NCI-H1105 treated with DMSO at 0.1 percent for 48 hours (cell line): ENCODE measurements at regions not wholly inside any gene's neighbourhood (a gene's known extent, or its start where the extent isn't known, plus 50 kb on each side); places are given as distances from the start of the nearest gene placed in this dataset.
"Not testable (repeated sequence)": the region's sequence is repeated elsewhere in the genome, so short reads cannot be mapped to it uniquely, and the experiment has no call there.

Experiments used
- DNase-seq: peaks from one replicate; lab custom pipeline; 2025; lab: John Stamatoyannopoulos, UW

- DNase-seq, result no peak
Measured at GRCh38 chr7:27418541-27418940, 175.9 kb downstream of the EVX1 start.

- DNase-seq, result no peak
Measured at GRCh38 chr7:27419581-27420177, 177.1 kb downstream of the EVX1 start.

- no peak for DNase-seq
Measured at GRCh38 chr7:27420702-27421101, 178.1 kb downstream of the EVX1 start.

GRCh38 chr7:27423290-27423689, 180.7 kb downstream of the EVX1 start:
- DNase-seq, result no peak

GRCh38 chr7:27423821-27424220, 181.2 kb downstream of the EVX1 start:
- no peak for DNase-seq

GRCh38 chr7:27424231-27424630, 181.6 kb downstream of the EVX1 start:
- DNase-seq, result no peak

- no peak for DNase-seq
Measured at GRCh38 chr7:27424749-27425148, 182.1 kb downstream of the EVX1 start.

GRCh38 chr7:27427416-27427815, 184.8 kb downstream of the EVX1 start:
- DNase-seq, result no peak

- DNase-seq, result no peak
Measured at GRCh38 chr7:27430105-27430504, 187.5 kb downstream of the EVX1 start.

- DNase-seq, result no peak
Measured at GRCh38 chr7:27431465-27431864, 188.9 kb downstream of the EVX1 start.

- no peak for DNase-seq
Measured at GRCh38 chr7:27433581-27433980, 191.0 kb downstream of the EVX1 start.

GRCh38 chr7:27434756-27435400, 192.3 kb downstream of the EVX1 start:
- DNase-seq, result no peak

GRCh38 chr7:27435461-27435860, 192.9 kb downstream of the EVX1 start:
- no peak for DNase-seq

- no peak for DNase-seq
Measured at GRCh38 chr7:27438881-27439589, 196.4 kb downstream of the EVX1 start.

GRCh38 chr7:27442455-27442854, 199.9 kb downstream of the EVX1 start:
- DNase-seq, result no peak

GRCh38 chr7:27449046-27449445, 206.4 kb downstream of the EVX1 start:
- DNase-seq, result not testable (repeated sequence)

- no peak for DNase-seq
Measured at GRCh38 chr7:27453702-27454405, 208.8 kb downstream of the HIBADH start.

GRCh38 chr7:27457120-27457519, 205.6 kb downstream of the HIBADH start:
- not testable (repeated sequence) for DNase-seq

GRCh38 chr7:27457603-27458565, 204.8 kb downstream of the HIBADH start:
- not testable (repeated sequence) for DNase-seq

- no peak for DNase-seq
Measured at GRCh38 chr7:27459021-27459730, 203.5 kb downstream of the HIBADH start.

- DNase-seq, result no peak
Measured at GRCh38 chr7:27459731-27460053, 203.0 kb downstream of the HIBADH start.
